ENCODE measurements at regions not wholly inside any gene's neighbourhood (a gene's known extent, or its start where the extent isn't known, plus 50 kb on each side); places are given as distances from the start of the nearest gene placed in this dataset.
A peak's percentile ranks its signal among the peaks of the same experiment; 100 is the strongest.

DNA sequence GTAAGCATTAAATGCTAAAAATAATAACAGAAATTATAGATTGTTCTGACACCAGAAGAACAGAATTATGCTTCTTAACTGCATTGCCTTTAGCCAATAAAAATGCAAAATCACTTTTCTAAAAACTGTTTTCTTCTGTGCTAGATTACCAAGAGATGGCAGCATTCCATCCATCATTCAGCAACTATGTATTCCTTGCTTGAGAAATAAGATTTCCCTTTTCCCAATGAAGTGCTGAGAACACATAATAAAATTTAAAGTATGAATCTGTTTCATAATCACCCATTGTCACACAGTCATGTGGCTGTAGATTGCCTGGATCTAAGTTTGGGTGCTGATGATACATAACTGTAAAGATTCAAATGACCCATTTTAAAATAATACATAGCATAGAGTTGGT is 504.2 kb downstream of the TDRD15 start:
- DNase-seq (ENCODE audit: low read depth, low spot score): no peak

DNA sequence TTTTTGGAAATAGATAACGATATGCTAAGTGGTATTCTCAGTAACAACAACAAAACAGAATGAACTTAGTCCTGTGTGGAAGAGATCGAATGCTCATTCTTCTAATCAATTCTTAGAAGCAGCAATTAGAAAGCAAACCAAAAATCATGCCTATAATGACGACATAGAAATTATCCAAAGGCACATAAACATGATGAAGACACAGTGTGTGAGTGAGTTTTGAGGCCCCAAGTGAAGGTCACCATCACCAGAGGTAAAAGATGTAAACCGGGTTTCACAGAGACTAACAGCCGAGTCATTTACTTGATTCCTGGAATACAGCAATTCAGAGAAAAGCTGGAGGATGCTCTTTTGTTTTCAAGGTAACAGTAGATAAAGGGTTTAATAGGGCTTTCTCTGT is 509.2 kb downstream of the TDRD15 start:
- DNase-seq (ENCODE audit: low read depth, low spot score): no peak

DNA sequence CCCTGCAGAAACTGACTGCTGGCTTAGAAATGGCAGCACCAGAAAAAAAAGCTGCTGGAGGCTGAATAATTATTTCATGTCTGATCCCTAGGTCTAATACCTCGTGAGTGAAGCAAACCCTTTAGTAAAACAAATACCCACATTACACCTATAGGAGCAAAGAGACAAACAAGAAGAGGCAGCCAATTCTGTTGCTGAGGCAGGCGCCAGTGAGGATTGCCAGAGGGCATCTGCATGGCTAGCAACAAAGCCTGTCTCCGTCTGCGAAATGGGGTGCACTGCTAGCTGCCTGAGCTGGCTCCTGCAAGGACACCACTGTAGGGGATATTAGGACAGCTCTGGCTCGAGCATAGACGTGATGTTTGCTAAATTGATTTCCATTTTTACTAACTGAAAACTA is 509.7 kb downstream of the TDRD15 start:
- DNase-seq (ENCODE audit: low read depth, low spot score): no peak

DNA sequence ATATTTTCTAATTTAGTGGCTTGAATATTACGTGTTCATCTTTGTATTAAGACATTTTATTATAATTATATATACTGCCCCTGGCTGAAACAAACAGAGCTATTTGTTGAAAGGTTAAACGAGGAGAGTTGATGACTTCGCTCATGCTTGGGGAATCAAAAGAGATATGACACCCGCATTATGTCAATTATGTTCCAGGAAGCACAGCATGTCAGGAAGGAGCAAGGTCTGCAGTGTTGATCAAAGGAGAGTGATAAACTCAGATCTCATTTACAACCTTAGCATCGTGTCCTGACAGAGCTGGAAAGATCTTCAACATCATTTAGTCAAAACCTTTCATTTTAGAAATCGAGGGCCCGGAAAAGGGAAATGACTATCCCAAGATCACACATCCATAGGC is 510.1 kb downstream of the TDRD15 start:
- DNase-seq (ENCODE audit: low read depth, low spot score): no peak

DNA sequence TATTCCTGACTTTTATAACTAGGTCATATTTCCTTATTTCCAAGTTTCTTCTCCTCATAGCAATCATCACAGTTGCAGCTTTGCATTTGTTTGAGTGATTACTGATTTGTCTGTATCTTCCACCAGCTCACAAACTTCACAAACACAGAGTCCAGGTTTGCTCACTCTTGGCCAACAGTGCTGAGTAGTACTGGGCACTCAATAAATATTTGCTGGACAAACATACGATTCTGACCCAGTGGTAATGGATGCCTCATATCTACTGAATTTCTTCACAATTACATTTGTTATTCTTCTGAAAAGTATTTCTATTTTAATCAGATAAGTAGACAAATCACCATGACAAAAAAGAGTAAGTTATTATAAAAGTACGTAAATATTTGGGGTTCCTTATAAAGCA is 516.3 kb downstream of the TDRD15 start:
- no peak for DNase-seq (ENCODE audit: low read depth, low spot score)

DNA sequence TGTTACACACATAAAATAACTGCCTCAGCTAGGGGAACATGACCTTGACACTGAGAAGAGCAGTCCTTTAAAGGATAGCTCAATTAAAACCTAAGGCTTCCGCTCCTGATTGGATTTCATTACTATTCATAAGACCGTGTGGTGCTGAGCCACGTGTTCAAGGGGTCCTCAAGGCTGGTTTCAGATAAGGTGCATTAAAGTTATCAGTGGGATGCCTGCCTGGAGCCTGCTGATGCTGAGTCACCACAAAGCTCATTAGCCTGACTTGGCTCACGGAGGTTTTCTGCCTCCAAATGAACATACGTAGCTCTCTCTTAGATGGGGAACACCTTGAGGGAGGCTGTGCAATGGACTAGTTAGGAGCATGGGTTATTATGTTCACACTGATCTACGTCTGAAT is 518.9 kb downstream of the TDRD15 start:
- DNase-seq (ENCODE audit: low read depth, low spot score): no peak

DNA sequence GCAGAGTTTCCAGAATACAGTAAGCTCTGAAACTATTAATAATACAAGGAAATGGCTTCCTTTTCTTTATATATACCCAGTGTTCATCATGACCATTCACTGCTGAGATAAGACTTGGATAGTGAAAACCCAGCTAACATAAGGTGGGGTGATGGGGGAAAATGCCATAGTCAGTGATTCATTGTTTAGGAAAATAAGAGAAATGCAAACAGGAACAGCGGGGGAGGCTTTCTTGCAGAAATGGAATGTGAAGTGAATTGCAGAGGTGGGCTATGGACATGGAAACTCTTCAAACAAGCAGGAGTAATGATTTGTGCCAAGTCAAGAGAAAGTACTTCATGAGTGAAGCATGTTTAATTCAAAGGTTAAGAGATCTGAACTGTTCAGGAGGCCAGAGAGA is 519.4 kb downstream of the TDRD15 start:
- peak; percentile 47 for DNase-seq (ENCODE audit: low read depth, low spot score)

DNA sequence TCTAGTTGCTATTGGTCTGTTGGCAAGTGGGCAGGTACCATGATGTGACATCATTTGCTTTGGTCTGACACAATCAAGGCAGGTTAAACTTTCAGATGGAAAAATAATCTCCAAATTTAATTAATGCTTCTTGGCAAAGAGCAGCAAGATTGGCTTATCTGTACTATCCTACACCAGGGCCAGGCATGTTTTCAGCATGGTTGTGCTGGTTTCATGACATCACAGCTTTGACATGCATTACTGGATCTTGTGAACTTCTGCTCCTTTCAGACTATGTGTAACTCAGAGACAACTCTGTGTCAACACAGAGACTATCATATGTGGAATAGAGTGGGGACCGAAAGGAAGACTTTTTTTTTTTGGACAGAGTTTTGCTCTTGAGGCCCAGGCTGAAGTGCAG is 520.5 kb downstream of the TDRD15 start:
- no peak for DNase-seq (ENCODE audit: low read depth, low spot score)

DNA sequence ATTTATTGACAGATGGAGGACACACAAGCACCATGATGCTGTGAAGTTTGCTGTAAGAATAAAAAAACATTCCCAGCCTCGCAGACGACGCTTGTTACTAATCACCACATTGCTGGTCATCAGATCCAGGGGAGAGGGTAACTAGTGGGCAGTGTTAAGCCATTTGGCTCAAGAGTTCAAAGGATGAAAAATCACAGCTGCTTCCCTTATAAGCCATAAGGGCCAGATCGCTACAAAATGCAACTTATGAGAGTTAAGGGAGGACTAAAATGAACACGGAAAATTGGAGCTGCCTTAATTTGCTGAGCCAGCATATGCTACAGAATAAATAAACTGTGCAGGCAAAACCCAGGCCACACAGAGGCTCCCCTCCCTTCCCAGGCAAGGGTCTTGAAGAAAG is 522.6 kb downstream of the TDRD15 start:
- DNase-seq (ENCODE audit: low read depth, low spot score): no peak

DNA sequence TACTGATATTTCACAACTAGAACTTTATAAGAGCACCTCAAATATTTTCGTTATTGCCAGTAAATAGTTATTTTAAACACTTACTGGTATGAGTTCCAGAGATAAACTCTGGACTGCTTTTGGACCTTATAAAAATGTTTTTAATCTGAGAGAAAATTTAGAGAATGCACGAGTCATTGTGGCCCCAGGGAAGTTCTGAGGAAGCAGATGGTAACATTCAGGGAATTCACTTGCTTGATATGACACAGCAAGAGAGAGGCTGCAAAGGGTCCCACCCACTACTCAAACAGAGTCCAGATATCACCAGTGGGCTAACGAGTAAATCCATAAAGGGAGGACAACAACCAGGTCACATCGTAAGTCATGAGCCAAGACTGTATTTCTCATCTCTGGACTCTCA is 526.8 kb downstream of the TDRD15 start:
- no peak for DNase-seq (ENCODE audit: low read depth, low spot score)

DNA sequence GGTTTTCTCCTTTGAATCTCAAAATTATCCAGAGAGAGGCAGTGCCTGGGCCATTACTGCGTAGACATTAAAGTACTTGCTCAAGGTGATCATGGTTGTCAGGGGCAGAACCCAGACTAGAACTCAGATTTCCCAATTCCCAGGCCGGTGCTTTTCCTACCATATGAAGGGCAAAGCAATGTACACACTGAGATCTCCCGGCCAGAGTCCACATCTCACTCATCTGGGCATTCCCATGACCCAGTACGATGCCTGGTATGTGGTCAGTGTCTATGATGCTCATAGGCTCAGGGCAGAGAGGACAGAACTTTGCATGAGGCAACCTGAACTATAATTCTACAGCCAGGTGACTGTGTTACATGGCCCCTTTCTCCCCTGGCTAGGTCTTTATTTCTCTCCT is 531.4 kb downstream of the TDRD15 start:
- DNase-seq (ENCODE audit: low read depth, low spot score): no peak

DNA sequence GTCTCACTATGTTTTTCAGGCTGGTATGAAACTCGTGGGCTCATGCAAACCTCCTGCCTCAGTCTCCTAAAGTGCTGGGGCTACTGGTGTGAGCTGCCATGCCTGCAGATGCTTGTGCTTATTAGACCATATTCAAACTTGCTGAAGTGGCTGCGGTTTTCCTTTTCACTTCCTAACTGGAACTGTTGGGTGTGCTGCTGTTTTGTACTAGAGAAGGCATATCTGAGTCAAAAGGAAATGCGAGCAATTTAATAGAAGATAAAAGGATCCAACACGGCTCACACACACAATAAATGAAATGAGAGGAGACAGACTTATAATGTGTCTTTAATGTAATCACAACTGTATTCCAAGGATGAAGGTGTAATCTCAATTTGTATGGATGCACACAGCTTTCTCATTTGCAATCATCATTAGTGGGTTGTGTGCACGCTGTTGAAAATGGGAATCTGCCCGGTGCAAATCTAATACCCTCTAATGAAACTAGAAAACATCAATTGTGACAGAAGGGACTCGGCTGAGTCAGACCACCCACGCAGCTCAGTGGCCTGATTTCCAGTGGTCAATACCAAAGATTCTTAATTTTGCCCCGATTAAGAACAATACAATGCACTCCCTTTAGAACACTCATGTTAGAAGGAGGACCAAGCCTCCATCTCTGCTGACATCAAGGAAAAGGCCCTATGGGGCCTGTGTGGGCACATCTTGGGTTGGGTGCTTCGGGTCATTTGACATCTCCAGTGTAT is 532.7 kb downstream of the TDRD15 start:
- no peak for DNase-seq (ENCODE audit: low read depth, low spot score)

DNA sequence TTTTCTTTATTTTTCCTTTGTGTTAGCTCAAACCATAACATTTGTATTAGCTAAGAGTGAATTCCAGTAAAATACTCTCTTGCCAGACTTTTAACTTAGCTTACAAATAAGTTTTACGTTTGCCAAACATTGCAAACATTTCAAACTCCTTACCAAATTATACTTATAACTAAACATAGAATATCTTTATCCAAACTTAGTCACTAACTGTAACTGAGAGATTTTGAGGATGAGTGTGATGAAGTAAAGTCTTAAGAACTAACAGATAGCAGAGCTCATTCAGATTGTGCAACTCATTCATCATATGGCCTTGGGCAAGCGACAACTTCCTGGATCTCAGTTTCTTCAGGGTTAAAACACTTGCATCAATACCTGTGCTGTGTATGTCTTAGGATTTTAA is 533.7 kb downstream of the TDRD15 start:
- DNase-seq (ENCODE audit: low read depth, low spot score): no peak

DNA sequence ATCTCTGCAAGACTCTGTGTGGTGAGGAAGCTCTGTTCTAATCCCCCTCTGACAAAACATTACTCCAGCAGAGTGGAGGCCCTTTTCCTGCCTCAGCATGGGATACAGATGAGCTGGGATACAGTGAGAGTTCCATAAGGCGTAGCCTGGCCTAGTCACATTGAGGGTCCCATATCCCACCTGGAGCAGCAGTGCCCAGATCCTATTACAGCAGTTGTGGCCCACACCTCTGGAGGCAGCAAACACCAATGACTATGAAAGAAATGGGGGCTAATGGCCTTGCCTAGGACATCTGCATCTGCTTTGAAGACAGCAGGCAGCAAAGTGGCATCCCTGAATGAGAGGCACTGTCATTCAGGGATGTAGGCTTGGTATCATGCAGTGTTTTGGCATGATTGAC is 534.5 kb downstream of the TDRD15 start:
- no peak for DNase-seq (ENCODE audit: low read depth, low spot score)

DNA sequence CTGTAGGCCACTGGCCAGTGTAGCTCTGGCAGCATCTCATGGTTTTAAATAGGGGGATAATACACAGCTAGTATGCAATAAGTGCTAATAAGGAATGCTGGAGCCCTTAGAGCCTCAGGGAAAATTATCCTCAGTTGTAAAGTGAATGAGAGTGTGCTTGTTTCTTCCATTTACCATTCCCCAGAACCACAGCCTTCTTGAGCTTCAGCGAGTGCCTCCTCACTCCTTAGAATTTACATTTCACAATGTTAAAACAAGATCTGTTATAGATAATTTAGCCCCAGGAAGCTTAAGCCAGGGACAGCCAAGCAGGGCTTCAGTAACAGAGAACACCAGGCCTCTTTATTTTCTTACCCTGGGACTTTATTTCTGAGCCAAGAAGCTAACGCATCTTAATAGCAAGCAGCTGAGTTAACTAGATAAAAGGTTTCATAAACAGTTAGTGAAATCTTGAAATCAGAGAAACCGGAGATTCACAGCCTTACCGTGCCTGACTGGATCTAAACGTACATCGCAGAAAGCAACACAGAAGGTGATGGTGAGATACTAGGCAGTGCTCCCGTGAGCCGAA is 535.2 kb downstream of the TDRD15 start:
- no peak for DNase-seq (ENCODE audit: low read depth, low spot score)

DNA sequence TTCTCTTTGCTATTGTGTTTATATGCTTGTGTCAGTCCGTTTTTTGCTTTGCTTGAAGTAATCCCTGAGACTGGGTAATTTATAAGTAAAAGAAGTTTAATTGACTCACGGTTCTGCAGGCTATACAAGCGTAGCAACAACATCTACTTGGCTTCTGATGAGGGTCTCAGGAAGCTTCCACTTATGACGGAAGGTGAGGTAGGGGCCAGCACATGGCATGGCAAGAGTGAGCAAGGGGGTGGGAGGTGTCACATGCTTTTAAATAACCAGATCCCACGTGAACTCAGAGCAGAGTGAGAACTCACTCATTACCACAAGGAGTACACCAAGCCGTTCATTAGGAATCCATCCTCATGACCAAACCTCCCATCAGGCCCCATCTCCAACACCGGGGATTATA is 540.3 kb downstream of the TDRD15 start:
- no peak for DNase-seq (ENCODE audit: low read depth, low spot score)

DNA sequence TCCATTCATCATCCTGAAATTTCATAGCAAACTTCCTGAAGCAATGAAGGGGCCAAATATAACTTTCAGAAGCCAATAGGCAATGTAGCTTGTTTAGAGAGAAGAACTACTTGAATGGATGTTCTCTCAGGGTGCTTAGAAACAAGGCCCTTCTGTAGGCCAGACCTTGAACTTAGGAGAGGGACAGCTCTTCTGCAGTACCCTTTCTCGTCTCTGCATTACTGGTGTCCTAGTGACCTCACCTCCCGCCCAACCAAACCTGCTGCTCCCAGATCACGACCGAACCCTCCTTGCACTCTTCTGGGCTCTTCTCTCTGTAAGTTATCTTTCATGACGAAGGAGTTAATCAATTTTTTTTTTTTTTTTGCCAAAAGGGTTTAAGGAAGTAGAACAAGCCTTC is 543.9 kb downstream of the TDRD15 start:
- DNase-seq (ENCODE audit: low read depth, low spot score): no peak

DNA sequence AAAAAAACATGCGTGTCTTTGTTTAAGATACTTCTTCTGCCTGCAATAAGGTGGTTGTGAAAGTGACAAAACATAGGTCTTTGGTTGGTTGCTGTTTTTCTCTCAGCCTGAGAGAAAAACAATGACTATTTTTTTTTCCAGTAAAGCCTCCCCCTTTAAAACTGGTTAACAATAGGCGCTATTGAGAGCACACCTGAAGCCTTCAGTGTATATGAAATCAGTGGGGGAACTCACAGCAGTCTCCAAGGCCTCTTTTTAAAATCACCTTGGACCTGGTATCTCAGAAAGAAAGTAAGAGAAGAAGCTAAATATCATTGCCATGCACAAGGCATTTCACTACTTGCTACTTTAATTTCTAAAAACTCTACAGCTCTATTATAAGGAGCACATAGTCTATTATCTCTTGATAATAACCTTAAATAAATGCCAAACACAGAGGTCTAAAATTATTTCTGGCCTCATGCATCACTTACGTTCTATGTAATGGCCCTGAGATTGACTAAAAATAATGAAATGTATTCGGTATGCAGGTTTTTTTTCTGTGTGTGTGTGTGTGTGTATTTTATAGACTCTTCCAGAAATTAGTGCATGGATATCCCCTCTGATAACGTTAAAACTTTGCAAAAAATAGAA is 544.4 kb downstream of the TDRD15 start:
- no peak for DNase-seq (ENCODE audit: low read depth, low spot score)

DNA sequence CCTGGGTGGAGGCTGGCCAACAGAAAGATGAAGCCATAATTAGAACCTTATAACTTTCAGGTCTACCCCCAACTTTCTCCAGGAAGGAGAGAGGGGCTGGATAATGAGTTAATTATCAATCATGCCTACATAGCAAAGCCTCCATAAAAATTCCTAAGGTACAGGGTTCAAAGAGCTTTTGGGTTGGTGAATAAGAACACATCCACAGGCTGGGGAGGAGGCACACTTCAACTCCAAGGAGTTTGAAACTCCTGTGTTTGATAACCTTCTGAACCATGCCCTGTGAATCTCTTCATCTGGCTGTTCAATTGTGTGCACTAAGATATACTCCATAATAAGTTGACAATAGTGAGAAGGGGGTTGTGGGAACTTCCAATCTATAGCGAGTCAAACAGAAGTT is 552.3 kb downstream of the TDRD15 start:
- no peak for DNase-seq (ENCODE audit: low read depth, low spot score)

DNA sequence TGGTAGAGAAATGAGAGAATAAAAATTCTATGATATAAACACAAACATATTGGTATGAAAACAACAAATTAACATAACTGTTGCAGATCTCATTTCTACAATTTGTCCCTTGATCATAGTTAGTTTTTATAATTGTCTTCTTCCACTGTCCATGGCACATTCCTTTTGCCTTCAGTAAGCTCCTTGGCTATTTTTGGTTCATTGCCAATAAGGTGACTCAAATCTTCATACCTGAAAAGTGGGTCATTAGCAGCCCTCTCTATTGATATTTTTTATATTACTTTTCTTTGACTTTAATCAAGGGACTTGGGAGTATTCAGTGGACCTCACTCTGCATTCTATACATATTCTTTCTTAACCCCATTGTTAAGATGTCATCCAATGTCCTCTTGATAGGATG is 552.9 kb downstream of the TDRD15 start:
- no peak for DNase-seq (ENCODE audit: low read depth, low spot score)

DNA sequence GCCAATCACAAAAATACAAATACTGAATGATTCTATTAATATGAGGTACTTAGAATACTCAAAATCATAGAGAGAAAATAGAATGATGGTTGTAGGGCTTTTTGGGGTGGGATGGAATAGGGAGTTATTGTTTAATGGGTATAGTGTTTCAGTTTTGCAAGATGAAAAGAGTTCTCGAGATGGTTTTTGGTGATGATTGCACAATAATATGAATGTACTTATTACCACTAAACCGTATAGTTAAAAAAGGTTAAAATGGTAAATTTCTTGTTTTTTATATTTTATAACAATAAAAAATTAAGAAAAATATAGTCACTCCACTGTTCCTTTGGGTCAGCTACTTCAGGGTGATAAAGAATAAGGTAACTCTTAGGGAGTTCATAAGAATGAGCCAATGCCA is 560.1 kb downstream of the TDRD15 start:
- no peak for DNase-seq (ENCODE audit: low read depth, low spot score)

DNA sequence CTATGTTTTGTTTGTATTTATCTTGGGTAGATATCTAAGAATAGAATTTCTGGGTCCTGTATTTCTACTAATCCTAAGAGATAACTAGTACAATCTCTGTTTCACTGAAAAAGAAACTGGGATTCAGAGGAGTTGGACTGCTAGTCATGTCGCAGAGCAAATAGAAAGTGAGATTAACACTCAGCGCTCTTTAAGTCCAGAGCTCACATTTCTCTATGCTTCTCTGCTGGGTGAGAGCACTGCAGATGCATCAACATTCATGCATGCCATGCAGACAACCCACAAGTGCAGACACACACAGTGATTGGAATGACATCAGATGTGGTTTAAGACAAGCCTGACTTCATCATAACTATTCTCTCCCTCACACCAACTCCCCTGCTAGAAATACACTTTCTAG is 563.8 kb downstream of the TDRD15 start:
- DNase-seq (ENCODE audit: low read depth, low spot score): no peak

DNA sequence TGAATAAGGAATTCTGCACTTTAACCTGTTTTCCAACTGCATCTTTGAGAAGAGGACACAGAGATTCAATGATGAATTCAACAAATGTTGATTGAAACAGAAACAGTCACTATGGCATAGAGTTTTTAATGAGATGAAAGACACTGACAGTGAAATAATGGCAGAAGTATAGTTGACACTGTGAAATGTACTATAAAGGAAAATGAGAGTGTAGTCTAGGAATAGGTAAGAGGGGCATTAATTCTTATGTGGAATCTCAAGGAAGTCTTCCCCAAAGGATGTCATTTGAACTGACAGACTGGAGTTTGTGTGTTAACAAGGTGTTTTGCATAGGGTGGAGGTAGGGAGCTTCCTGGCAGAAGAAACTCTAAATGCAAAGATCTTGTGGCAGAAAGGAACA is 566.2 kb downstream of the TDRD15 start:
- no peak for DNase-seq (ENCODE audit: low read depth, low spot score)

All from iPS DF 19.7 (cell line).